ENCODE measurements at regions not wholly inside any gene's neighbourhood (a gene's known extent, or its start where the extent isn't known, plus 50 kb on each side); places are given as distances from the start of the nearest gene placed in this dataset.

- FAIRE-seq: no peak
- no peak for DNase-seq (ENCODE audit: insufficient read length, low spot score)
- no peak for TF ChIP-seq CTCF (IDR thresholded peaks at IDR 0.05; ENCODE audit: insufficient read depth, missing control alignments)
Observed at GRCh38 chr6:22071270-22072041, 225.4 kb downstream of the PRL start.

DNA sequence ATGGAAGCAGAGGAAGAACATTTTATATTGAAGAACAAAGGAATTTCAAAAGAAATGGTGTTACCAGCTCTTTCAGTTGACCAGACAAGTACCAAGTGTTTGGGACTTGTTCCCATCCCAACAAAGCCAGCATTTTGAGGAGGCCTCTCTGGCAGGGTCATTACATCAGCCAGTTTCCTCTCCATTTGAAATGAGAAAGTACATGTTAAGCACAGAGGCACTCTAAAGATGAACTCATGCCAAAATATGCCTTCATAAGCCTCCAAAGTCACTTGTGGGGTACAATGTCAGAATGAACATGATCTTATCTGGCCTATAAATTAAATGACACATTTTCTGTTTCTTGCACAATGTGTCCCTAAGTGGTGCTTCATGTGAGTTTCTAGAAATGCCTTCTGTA, 223.9 kb downstream of the PRL start:
- TF ChIP-seq CTCF (IDR thresholded peaks at IDR 0.05; ENCODE audit: insufficient read depth, missing control alignments): no peak
- DNase-seq (ENCODE audit: insufficient read length, low spot score): no peak
- no peak for FAIRE-seq

DNA sequence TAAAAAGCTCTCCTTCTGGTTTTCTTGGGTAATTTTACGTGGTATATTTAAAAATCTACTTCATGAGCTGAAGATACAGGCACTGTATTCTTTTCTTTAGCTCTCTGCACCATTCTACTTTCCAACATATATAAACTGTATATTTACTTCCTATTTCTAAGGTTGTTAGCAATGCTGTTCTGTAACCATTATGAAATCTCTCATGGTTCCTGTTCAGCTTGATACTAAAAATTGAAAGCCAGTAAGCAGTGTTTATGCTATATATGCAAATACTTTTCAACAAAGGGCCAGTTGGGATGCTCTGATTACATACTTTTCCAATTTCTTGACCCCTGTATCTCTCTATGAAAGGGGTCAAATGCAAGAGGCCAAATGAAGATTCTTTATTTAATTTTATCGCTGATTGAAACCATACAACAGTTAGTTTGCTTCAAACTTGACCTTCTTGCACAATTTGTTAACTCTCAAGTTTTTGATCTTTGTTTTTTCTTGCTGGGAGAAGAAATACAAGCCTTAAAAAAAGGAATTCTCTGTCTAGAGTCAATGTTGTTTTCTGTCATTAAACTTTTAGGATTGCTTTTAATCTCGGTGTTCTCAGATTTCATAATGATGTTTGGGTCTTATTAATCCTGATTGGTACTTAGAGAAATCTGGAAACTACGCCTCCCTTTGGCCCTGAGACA, 223.2 kb downstream of the PRL start:
- FAIRE-seq: no peak
- no peak for TF ChIP-seq CTCF (IDR thresholded peaks at IDR 0.05; ENCODE audit: insufficient read depth, missing control alignments)
- no peak for DNase-seq (ENCODE audit: insufficient read length, low spot score)

- no peak for TF ChIP-seq CTCF (IDR thresholded peaks at IDR 0.05; ENCODE audit: insufficient read depth, missing control alignments)
- no peak for DNase-seq (ENCODE audit: insufficient read length, low spot score)
- no peak for FAIRE-seq
Observed at GRCh38 chr6:22078288-22078687, 218.5 kb downstream of the PRL start.

- DNase-seq (ENCODE audit: insufficient read length, low spot score): no peak
- no peak for FAIRE-seq
- no peak for TF ChIP-seq CTCF (IDR thresholded peaks at IDR 0.05; ENCODE audit: insufficient read depth, missing control alignments)
Observed at GRCh38 chr6:22078802-22079545, 217.9 kb downstream of the PRL start.

- no peak for TF ChIP-seq CTCF (IDR thresholded peaks at IDR 0.05; ENCODE audit: insufficient read depth, missing control alignments)
- FAIRE-seq (no peak), DNase-seq (ENCODE audit: insufficient read length, low spot score) (no peak)
Observed at GRCh38 chr6:22079783-22080182, 217.1 kb downstream of the PRL start.
